B cell (primary cell): ENCODE measurements at regions not wholly inside any gene's neighbourhood (a gene's known extent, or its start where the extent isn't known, plus 50 kb on each side); places are given as distances from the start of the nearest gene placed in this dataset.

Source experiments
- ATAC-seq: fragments of 200-7000 bp; cut with Tn5 transposase; one replicate; pipeline ENCODE4 v1.10.0; 2021; ENCODE audit warnings: low read depth, mild to moderate bottlenecking, moderate number of reproducible peaks, moderate library complexity
- CTCF ChIA-PET: fragments of 350-600 bp; sonication (Branson Sonifier 250); formaldehyde crosslinking; loops from one replicate; lab custom pipeline; 2021; ENCODE audit warnings: antibody characterized with exemption, inconsistent platforms; lab: Charles Lee
- POLR2A ChIA-PET: fragments of 350-600 bp; sonication (Branson Sonifier 250); formaldehyde crosslinking; loops from one replicate; lab custom pipeline; 2021; ENCODE audit warnings: antibody characterized with exemption; lab: Charles Lee
- DNase-seq: peaks from one replicate; pipeline ENCODE4 v3.0.0; 2013
- H2AFZ ChIP-seq: 2 replicates; pipeline ENCODE4 v1.6.1; 2012; ENCODE audit warnings: mild to moderate bottlenecking, low read depth, low read length; ENCODE audit not compliant: insufficient read depth, poor library complexity, severe bottlenecking
- H3K27ac ChIP-seq, 2 donors: 1 replicate in 1 of 2; 2 replicates in 1 of 2; pipeline ENCODE4 v1.5.1; 2012 to 2013; ENCODE audit warnings: low read length in 2 of 2, mild to moderate bottlenecking in 2 of 2, moderate library complexity in 1 of 2
- H3K27me3 ChIP-seq, 4 experiments: fragments of 200-600 bp in 1 of 4; sonication (generic) in 1 of 4; replicated peaks in 1 of 4; 1 replicate in 2 of 4; 2 replicates in 2 of 4; pipeline versions ENCODE4 v1.6.1 to v1.7.0; 2013 to 2016; ENCODE audit warnings: low read length in 3 of 4, mild to moderate bottlenecking in 2 of 4, mixed read lengths in 1 of 4, moderate library complexity in 1 of 4; ENCODE audit not compliant: insufficient read depth in 4 of 4, control insufficient read depth in 3 of 4; ENCODE audit errors: control extremely low read depth in 1 of 4
- H3K36me3 ChIP-seq, 2 experiments: replicated peaks in 1 of 2; 1 replicate in 1 of 2; 2 replicates in 1 of 2; pipeline versions ENCODE4 v1.6.1 to v1.7.1; 2013; ENCODE audit warnings: low read length in 1 of 2; ENCODE audit not compliant: insufficient read depth in 2 of 2, control insufficient read depth in 1 of 2; ENCODE audit errors: control extremely low read depth in 1 of 2, extremely low read depth in 1 of 2
- H3K4me1 ChIP-seq, 2 donors: fragments of 200-600 bp in 1 of 2; sonication (generic) in 1 of 2; 1 replicate in 1 of 2; 2 replicates in 1 of 2; pipeline versions ENCODE4 v1.5.1 to v1.6.1; 2013 to 2017; ENCODE audit warnings: low read length in 2 of 2; ENCODE audit not compliant: control insufficient read depth in 2 of 2, insufficient read depth in 2 of 2
- H3K4me2 ChIP-seq: replicated peaks from 2 replicates; pipeline ENCODE3; 2012; ENCODE audit warnings: mild to moderate bottlenecking, low read depth, low read length; ENCODE audit not compliant: poor library complexity, severe bottlenecking
- H3K4me3 ChIP-seq, 5 experiments: fragments of 200-600 bp in 1 of 5; sonication (generic) in 1 of 5; 1 replicate in 3 of 5; 2 replicates in 2 of 5; pipeline versions ENCODE4 v1.5.1 to v1.7.0; 2011 to 2016; ENCODE audit warnings: low read length in 4 of 5, mild to moderate bottlenecking in 4 of 5, low read depth in 2 of 5, control low read depth in 1 of 5, moderate library complexity in 1 of 5; ENCODE audit not compliant: insufficient read depth in 1 of 5; ENCODE audit errors: control extremely low read depth in 1 of 5, extremely low read depth in 1 of 5
- H3K79me2 ChIP-seq: fragments of 200-600 bp; sonication (generic); one replicate; pipeline ENCODE4 v1.6.0; 2016; ENCODE audit warnings: low read length; ENCODE audit not compliant: control insufficient read depth, insufficient read depth
- H3K9ac ChIP-seq: fragments of 200-600 bp; sonication (generic); 2 replicates; pipeline ENCODE4 v1.6.1; 2017; ENCODE audit warnings: mild to moderate bottlenecking, low read length, moderate library complexity
- H3K9me3 ChIP-seq, 3 donors: one replicate each; pipeline versions ENCODE4 v1.6.1 to v1.7.1; 2013; ENCODE audit warnings: low read length in 2 of 3; ENCODE audit not compliant: control insufficient read depth in 2 of 3, insufficient read depth in 1 of 3; ENCODE audit errors: control extremely low read depth in 1 of 3
- H4K20me1 ChIP-seq: 2 replicates; pipeline ENCODE4 v1.6.0; 2012; ENCODE audit warnings: mild to moderate bottlenecking, low read length; ENCODE audit not compliant: insufficient read depth, control insufficient read depth, poor library complexity, severe bottlenecking
- H3K27ac Mint-ChIP-seq: one replicate; pipeline ENCODE4 v1.8.0; 2021; ENCODE audit warnings: mixed read lengths
- H3K27me3 Mint-ChIP-seq: one replicate; pipeline ENCODE4 v1.8.0; 2021; ENCODE audit warnings: mixed read lengths
- H3K4me1 Mint-ChIP-seq: one replicate; pipeline ENCODE4 v1.8.0; 2021; ENCODE audit warnings: mixed read lengths
- H3K4me3 Mint-ChIP-seq: one replicate; pipeline ENCODE4 v1.8.0; 2021; ENCODE audit warnings: mixed read lengths
- H3K9me3 Mint-ChIP-seq: one replicate; pipeline ENCODE4 v1.8.0; 2022; ENCODE audit warnings: mixed read lengths; ENCODE audit not compliant: insufficient read depth
- CTCF ChIP-seq: fragments of 200-600 bp; IDR thresholded peaks from one replicate; pipeline ENCODE4 v1.8.0; 2022; ENCODE audit warnings: antibody characterized with exemption, mild to moderate bottlenecking
- EZH2 ChIP-seq: IDR thresholded peaks from 2 replicates; pipeline ENCODE4 v1.6.1; 2012; ENCODE audit warnings: borderline replicate concordance, low read depth, mild to moderate bottlenecking, moderate library complexity, low read length; ENCODE audit not compliant: insufficient read depth, poor library complexity, severe bottlenecking
- WGBS: methylation state at CpG from one replicate; pipeline ENCODE4 v1.1.5; 2013; ENCODE audit warnings: missing lambda C conversion rate; ENCODE audit not compliant: insufficient coverage; 5-methylcytosine and 5-hydroxymethylcytosine counted together
- intact Hi-C: fragments of 100-400 bp; cut with micrococcal nuclease; formaldehyde crosslinking; loops from one replicate; pipeline ENCODE4 v1.10.0; 2022

DNA sequence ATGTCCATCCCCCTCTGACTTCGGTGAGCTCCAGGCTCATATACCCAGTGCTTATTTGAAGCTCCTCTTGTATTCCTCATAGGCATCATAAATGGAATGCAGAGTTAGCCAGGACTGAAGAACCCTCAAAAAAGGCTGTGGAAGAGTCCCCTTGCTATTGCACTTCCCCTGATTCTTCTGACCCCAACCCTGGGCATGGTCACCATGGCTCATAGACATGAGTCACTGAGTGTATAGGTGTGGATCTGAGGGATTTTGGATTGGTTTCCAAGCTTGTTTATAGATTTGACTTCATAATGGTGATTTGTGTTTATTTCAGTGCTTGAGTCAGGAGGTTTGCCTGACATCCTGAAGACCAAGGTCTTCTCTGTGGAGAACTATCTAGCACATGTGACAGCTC is 98.4 kb upstream of the SLC38A2 start:
- WGBS: 100% methylated on average over 1 of the region's 1 CpG
- no peak for DNase-seq
- Mint-ChIP-seq H3K9me3 (no peaks in the 10 kb centered on the region), H3K4me3 (no peak overlapping the region), H3K27ac (no peak overlapping the region), H3K27me3 (no peaks in the 10 kb centered on the region), H3K4me1 (peaks cover 28% of the 10 kb centered on the region)
- no peaks in the 10 kb centered on the region for H3K9me3 ChIP-seq
- no peak overlapping the region for H3K27ac ChIP-seq
- peaks cover 24% of the 10 kb centered on the region for H3K79me2 ChIP-seq
- peaks cover 17 to 21% of the 10 kb centered on the region in 2 donors for H3K4me1 ChIP-seq
- H3K9ac ChIP-seq: no peak overlapping the region
- H2AFZ ChIP-seq: no peak overlapping the region
- H3K4me2 ChIP-seq: no peak overlapping the region
- ChIA-PET POLR2A (interaction anchor here (1.2 kb wide), 1 partner anchor 99 kb away, joined by 3 read pairs; no protein-coding TSS in a partner anchor), CTCF (interaction anchor here (0.8 to 1.0 kb wide), 2 partner anchors 9 to 11 kb away, joined by 3 read pairs; no protein-coding TSS in a partner anchor)
- H3K36me3 ChIP-seq: no peaks in the 10 kb centered on the region
- no peak overlapping the region for H3K4me3 ChIP-seq
- H3K27me3 ChIP-seq: no peaks in the 10 kb centered on the region
- intact Hi-C loops: no loop called here
- ATAC-seq: no peak
- H4K20me1 ChIP-seq: no peaks in the 10 kb centered on the region
- TF ChIP-seq CTCF (no peak), EZH2 (no peak)

GRCh38 chr12:46470036-46470627 is 97.6 kb upstream of the SLC38A2 start:
- POLR2A ChIA-PET: interaction anchor here (1.2 kb wide), 1 partner anchor 98 kb away, joined by 3 read pairs; no protein-coding TSS in a partner anchor
- peak overlapping the region in 1 of 5 experiments; percentile 32 for H3K4me3 ChIP-seq

More at GRCh38 chr12:46470036-46470627, 97.6 kb upstream of the SLC38A2 start:
- peaks cover 24% of the 10 kb centered on the region for H3K79me2 ChIP-seq
- peak overlapping the region; percentile 42 for H3K4me2 ChIP-seq
- TF ChIP-seq CTCF (no peak), EZH2 (no peak)
- H3K27ac ChIP-seq: peak overlapping the region in 1 of 2 donors; percentile 33
- Mint-ChIP-seq H3K27ac (no peak overlapping the region), H3K4me1 (peaks cover 28% of the 10 kb centered on the region), H3K27me3 (no peaks in the 10 kb centered on the region), H3K9me3 (no peaks in the 10 kb centered on the region), H3K4me3 (no peak overlapping the region)
- no peaks in the 10 kb centered on the region for H3K27me3 ChIP-seq
- peaks cover 17 to 21% of the 10 kb centered on the region in 2 donors for H3K4me1 ChIP-seq
- H3K36me3 ChIP-seq: no peaks in the 10 kb centered on the region
- no peak overlapping the region for H3K9ac ChIP-seq
- peak; percentile 42 for DNase-seq
- H3K9me3 ChIP-seq: no peaks in the 10 kb centered on the region
- CTCF ChIA-PET: interaction anchor here (0.8 to 1.3 kb wide), 4 partner anchors 10 to 191 kb away, joined by 3 read pairs; no protein-coding TSS in a partner anchor
- intact Hi-C loops: no loop called here
- no peaks in the 10 kb centered on the region for H4K20me1 ChIP-seq
- peak; percentile 70 for ATAC-seq
- H2AFZ ChIP-seq: peak overlapping the region; percentile 18
- WGBS: 83% methylated on average over 2 of the region's 6 CpGs
